ENCODE measurements at regions not wholly inside any gene's neighbourhood (a gene's known extent, or its start where the extent isn't known, plus 50 kb on each side); places are given as distances from the start of the nearest gene placed in this dataset.
"Not testable (repeated sequence)": the region's sequence is repeated elsewhere in the genome, so short reads cannot be mapped to it uniquely, and the experiment has no call there.

- no peak overlapping the region for H3K4me3 ChIP-seq (ENCODE audit: control insufficient read depth, low read depth, low read length)
- no peak for DNase-seq (ENCODE audit: low read depth)
- TF ChIP-seq CTCF (conservative IDR thresholded peaks at IDR 0.05; ENCODE audit: control insufficient read depth, insufficient read depth, low read depth, low read length): no peak
Observed at GRCh38 chr13:55106509-55106908, 2034.2 kb upstream of the PRR20A start.

GRCh38 chr13:55120631-55121030 is 2020.1 kb upstream of the PRR20A start:
- H3K4me3 ChIP-seq (ENCODE audit: control insufficient read depth, low read depth, low read length): no peak overlapping the region
- DNase-seq (ENCODE audit: low read depth): no peak
- no peak for TF ChIP-seq CTCF (conservative IDR thresholded peaks at IDR 0.05; ENCODE audit: control insufficient read depth, insufficient read depth, low read depth, low read length)

- no peak for DNase-seq (ENCODE audit: low read depth)
- no peak for TF ChIP-seq CTCF (conservative IDR thresholded peaks at IDR 0.05; ENCODE audit: control insufficient read depth, insufficient read depth, low read depth, low read length)
- H3K4me3 ChIP-seq (ENCODE audit: control insufficient read depth, low read depth, low read length): no peak overlapping the region
Observed at GRCh38 chr13:55155046-55155445, 1985.7 kb upstream of the PRR20A start.

- no peak for TF ChIP-seq CTCF (conservative IDR thresholded peaks at IDR 0.05; ENCODE audit: control insufficient read depth, insufficient read depth, low read depth, low read length)
- no peak for DNase-seq (ENCODE audit: low read depth)
- no peak overlapping the region for H3K4me3 ChIP-seq (ENCODE audit: control insufficient read depth, low read depth, low read length)
Observed at GRCh38 chr13:55159765-55160164, 1981.0 kb upstream of the PRR20A start.

- no peak overlapping the region for H3K4me3 ChIP-seq (ENCODE audit: control insufficient read depth, low read depth, low read length)
- no peak for DNase-seq (ENCODE audit: low read depth)
- no peak for TF ChIP-seq CTCF (conservative IDR thresholded peaks at IDR 0.05; ENCODE audit: control insufficient read depth, insufficient read depth, low read depth, low read length)
Observed at GRCh38 chr13:55160867-55161266, 1979.9 kb upstream of the PRR20A start.

GRCh38 chr13:55178582-55178981 is 1962.1 kb upstream of the PRR20A start:
- not testable (repeated sequence) for DNase-seq (ENCODE audit: low read depth); H3K4me3 ChIP-seq (ENCODE audit: control insufficient read depth, low read depth, low read length)

GRCh38 chr13:55190996-55191395 is 1949.7 kb upstream of the PRR20A start:
- no peak for DNase-seq (ENCODE audit: low read depth)
- no peak for TF ChIP-seq CTCF (conservative IDR thresholded peaks at IDR 0.05; ENCODE audit: control insufficient read depth, insufficient read depth, low read depth, low read length)
- H3K4me3 ChIP-seq (ENCODE audit: control insufficient read depth, low read depth, low read length): no peak overlapping the region

Measured in fibroblast of mammary gland (primary cell).